K562 (cell line): ENCODE measurements at regions not wholly inside any gene's neighbourhood (a gene's known extent, or its start where the extent isn't known, plus 50 kb on each side); places are given as distances from the start of the nearest gene placed in this dataset.
A peak's percentile ranks its signal among the peaks of the same experiment; 100 is the strongest.

Experiments used
- ATAC-seq: fragments of 200-7000 bp; cut with Tn5 transposase; 3 replicates; pipeline ENCODE4 v1.9.1; 2020; ENCODE audit warnings: moderate library complexity
- BruUV-seq: library from RNA; stranded (reverse); fragments of 400-500 nt; replicated peaks from 2 replicates; lab custom pipeline; 2021; lab: Mats Ljungman, UMichigan
- CTCF ChIA-PET: fragments of 300-600 bp; formaldehyde crosslinking; extraction: SDS; loops from one replicate; lab custom pipeline; 2021; ENCODE audit warnings: low intra/inter-chr PET ratio; lab: Yijun Ruan, JAX
- POLR2A ChIA-PET: fragments of 300-600, 350-650 bp; sonication (Branson Sonifier 250); formaldehyde crosslinking; extraction: SDS; loops from one replicate; lab custom pipeline; 2021; ENCODE audit warnings: antibody characterized with exemption, inconsistent platforms; lab: Yijun Ruan, JAX
- DNase-seq, 4 experiments: peaks; one replicate each; pipeline versions ENCODE4 v3.0.0 to v3.0.0-alpha.2; 2011 to 2018; ENCODE audit warnings: low spot score in 3 of 4, mixed read lengths in 3 of 4; ENCODE audit errors: extremely low read depth in 1 of 4
- FAIRE-seq: peaks from 2 replicates; lab custom pipeline; 2011; peaks lifted over from hg19 to GRCh38; lab: Jason Lieb, UNC
- H2AFZ ChIP-seq: 2 replicates; pipeline ENCODE4 v1.6.0; 2011; ENCODE audit warnings: low read depth, low read length, control low read depth, inconsistent platforms
- H3K27ac ChIP-seq: fragments of 200-600 bp; 3 replicates; pipeline ENCODE4 v1.8.0; 2011; ENCODE audit warnings: low read depth, mild to moderate bottlenecking, control low read depth, inconsistent platforms, low read length, moderate library complexity, mixed read lengths; ENCODE audit errors: extremely low read depth
- H3K27me3 ChIP-seq, 2 experiments: fragments of 300-600 bp in 1 of 2; 2 replicates in 1 of 2; 3 replicates in 1 of 2; pipeline versions ENCODE4 v1.6.0 to v1.8.0; 2011; ENCODE audit warnings: inconsistent platforms in 2 of 2, low read length in 2 of 2, mild to moderate bottlenecking in 1 of 2, mixed read lengths in 1 of 2, moderate library complexity in 1 of 2; ENCODE audit not compliant: control insufficient read depth in 2 of 2, insufficient read depth in 2 of 2
- H3K36me3 ChIP-seq: fragments of 300-600 bp; 3 replicates; pipeline ENCODE4 v1.8.0; 2011; ENCODE audit warnings: mild to moderate bottlenecking, low read length, inconsistent platforms; ENCODE audit not compliant: control insufficient read depth, insufficient read depth
- H3K4me1 ChIP-seq, 2 experiments: fragments of 200-600 bp in 1 of 2; replicated peaks in 1 of 2; 2 replicates in 1 of 2; 3 replicates in 1 of 2; pipeline versions ENCODE4 v1.5.1 to v1.8.0; 2011; ENCODE audit warnings: inconsistent platforms in 2 of 2, low read length in 2 of 2, mild to moderate bottlenecking in 1 of 2, mixed read lengths in 1 of 2, moderate library complexity in 1 of 2; ENCODE audit not compliant: control insufficient read depth in 2 of 2, insufficient read depth in 2 of 2
- H3K4me2 ChIP-seq: 2 replicates; pipeline ENCODE4 v1.6.1; 2011; ENCODE audit warnings: low read length, control low read depth, inconsistent platforms, mixed read lengths; ENCODE audit not compliant: insufficient read depth
- H3K4me3 ChIP-seq: fragments of 200-600 bp; sonication (generic), shearing (Covaris generic); 2 replicates; pipeline ENCODE4 v1.5.1; 2016; ENCODE audit warnings: control low read depth, inconsistent platforms
- H3K79me2 ChIP-seq: fragments of 200-600 bp; 3 replicates; pipeline ENCODE4 v1.8.0; 2011; ENCODE audit warnings: low read length, inconsistent platforms; ENCODE audit not compliant: control insufficient read depth, insufficient read depth
- H3K9ac ChIP-seq, 2 experiments: 2 replicates each; pipeline versions ENCODE4 v1.6.0 to v1.6.1; 2011; ENCODE audit warnings: low read depth in 2 of 2, low read length in 2 of 2, control low read depth in 1 of 2, inconsistent platforms in 1 of 2, mild to moderate bottlenecking in 1 of 2, mixed read lengths in 1 of 2; ENCODE audit not compliant: insufficient read depth in 1 of 2
- H3K9me1 ChIP-seq: one replicate; pipeline ENCODE4 v1.6.0; 2011; ENCODE audit warnings: inconsistent platforms, mild to moderate bottlenecking, low read length, moderate library complexity; ENCODE audit not compliant: control insufficient read depth, insufficient read depth
- H3K9me3 ChIP-seq: replicated peaks from 2 replicates; pipeline ENCODE4 v1.5.1; 2011; ENCODE audit warnings: low read depth, low read length, inconsistent platforms; ENCODE audit not compliant: control insufficient read depth, insufficient read depth
- H4K20me1 ChIP-seq: replicated peaks from 2 replicates; pipeline ENCODE4 v1.6.1; 2011; ENCODE audit warnings: low read length, inconsistent platforms, mixed read lengths; ENCODE audit not compliant: control insufficient read depth, insufficient read depth
- ARID2 ChIP-seq: fragments of 450-650 bp; IDR thresholded peaks from 2 replicates; pipeline ENCODE4 v1.6.1; 2017; ENCODE audit warnings: antibody characterized with exemption, mild to moderate bottlenecking
- CBFA2T2 ChIP-seq: fragments of 450-650 bp; conservative IDR thresholded peaks from 2 replicates; pipeline ENCODE4 v1.6.1; 2017; ENCODE audit warnings: mild to moderate bottlenecking
- KDM1A ChIP-seq, 2 experiments: fragments of 450-650 bp; IDR thresholded peaks; 2 replicates each; pipeline ENCODE4 v1.6.1; 2016; ENCODE audit warnings: mild to moderate bottlenecking in 2 of 2
- NCOR1 ChIP-seq: fragments of 450-650 bp; IDR thresholded peaks from 2 replicates; pipeline ENCODE4 v1.6.1; 2016; ENCODE audit warnings: mild to moderate bottlenecking, moderate library complexity
- WGBS: fragments of 100-300 bp; shearing (Covaris generic); methylation state at CpG from one replicate; pipeline ENCODE4 v1.1.6; 2016; ENCODE audit warnings: low coverage, mixed read lengths; ENCODE audit not compliant: insufficient coverage; ENCODE audit errors: missing lambda C conversion rate; 5-methylcytosine and 5-hydroxymethylcytosine counted together
- in situ Hi-C: fragments of 300-500 bp; cut with MboI; formaldehyde crosslinking; loops from 4 replicates; pipeline ENCODE4 v1.15.0; 2018; ENCODE audit warnings: inconsistent platforms, mixed read lengths
- intact Hi-C: fragments of 100-400 bp; cut with micrococcal nuclease; formaldehyde crosslinking; loops from 2 replicates; pipeline ENCODE4 v1.14.2; 2022
- TF ChIP-seq, protein P1 (sequence below): fragments of 250-450 bp; sonication (Bioruptor Pico); IDR thresholded peaks from 2 replicates; pipeline ENCODE4 v1.8.0; 2022; ENCODE audit warnings: inconsistent platforms

- Histone ChIP-seq H3K79me2 (no peaks in the 10 kb centered on the region), H3K9me3 (no peaks in the 10 kb centered on the region), H3K27me3 (peaks cover 0 to 4% of the 10 kb centered on the region in 2 experiments; a peak in 2 of 5 replicates), H3K4me2 (no peak overlapping the region), H2AFZ (no peak overlapping the region), H3K9ac (no peak overlapping the region), H3K36me3 (no peaks in the 10 kb centered on the region), H3K4me3 (no peak overlapping the region), H3K27ac (no peak overlapping the region)
- no peak for ATAC-seq
- FAIRE-seq: no peak
- CTCF ChIA-PET: no interaction called here
- under 1% methylated on average over 8 of the region's 9 CpGs for WGBS
- intact Hi-C loops: no loop called here
- no TSS peak for BruUV-seq
- TF ChIP-seq, protein P1, sequence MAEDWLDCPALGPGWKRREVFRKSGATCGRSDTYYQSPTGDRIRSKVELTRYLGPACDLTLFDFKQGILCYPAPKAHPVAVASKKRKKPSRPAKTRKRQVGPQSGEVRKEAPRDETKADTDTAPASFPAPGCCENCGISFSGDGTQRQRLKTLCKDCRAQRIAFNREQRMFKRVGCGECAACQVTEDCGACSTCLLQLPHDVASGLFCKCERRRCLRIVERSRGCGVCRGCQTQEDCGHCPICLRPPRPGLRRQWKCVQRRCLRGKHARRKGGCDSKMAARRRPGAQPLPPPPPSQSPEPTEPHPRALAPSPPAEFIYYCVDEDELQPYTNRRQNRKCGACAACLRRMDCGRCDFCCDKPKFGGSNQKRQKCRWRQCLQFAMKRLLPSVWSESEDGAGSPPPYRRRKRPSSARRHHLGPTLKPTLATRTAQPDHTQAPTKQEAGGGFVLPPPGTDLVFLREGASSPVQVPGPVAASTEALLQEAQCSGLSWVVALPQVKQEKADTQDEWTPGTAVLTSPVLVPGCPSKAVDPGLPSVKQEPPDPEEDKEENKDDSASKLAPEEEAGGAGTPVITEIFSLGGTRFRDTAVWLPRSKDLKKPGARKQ (CRISPR knock-in tag): no peak
- TF ChIP-seq, all 486 proteins: peak for 0
- no peaks in the 10 kb centered on the region for H4K20me1 ChIP-seq
- no peaks in the 10 kb centered on the region for H3K9me1 ChIP-seq
- DNase-seq: no peak
- no peaks in the 10 kb centered on the region for H3K4me1 ChIP-seq
- POLR2A ChIA-PET: no interaction called here
- in situ Hi-C loops: no loop called here
Measured at GRCh38 chr10:1895691-1896090, 158.4 kb upstream of the ADARB2 start.

DNA sequence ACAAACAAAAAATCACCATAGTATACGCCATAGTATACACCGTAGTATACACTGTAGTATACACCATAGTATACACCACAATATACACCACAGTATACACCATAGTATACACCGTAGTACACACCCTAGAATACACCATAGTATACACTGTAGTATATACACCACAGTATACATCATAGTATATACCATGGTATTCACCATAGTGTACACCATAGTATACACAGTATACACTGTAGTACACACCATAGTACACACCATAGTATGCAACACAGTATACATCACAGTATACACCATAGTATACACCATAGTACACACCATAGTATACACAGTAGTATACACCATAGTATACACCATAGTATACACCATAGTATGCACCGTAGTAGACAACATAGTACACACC, 157.6 kb upstream of the ADARB2 start:
- no peaks in the 10 kb centered on the region for H3K36me3 ChIP-seq
- intact Hi-C loops (no loop called here), in situ Hi-C loops (no loop called here)
- FAIRE-seq: no peak
- H2AFZ ChIP-seq: no peak overlapping the region
- TF ChIP-seq CBFA2T2: no peak
- TF ChIP-seq ARID2: peak; percentile 60; the same call in 1 of the 2 replicates
- peak in 1 of 2 experiments; percentile 95; a peak in 2 of 4 replicates for TF ChIP-seq KDM1A (IDR thresholded peaks at IDR 0.05)
- TF ChIP-seq NCOR1: no peak
- TF ChIP-seq, all 486 proteins: peak for 2
- CTCF ChIA-PET: no interaction called here
- DNase-seq: no peak
- Histone ChIP-seq H3K79me2 (no peaks in the 10 kb centered on the region), H3K4me3 (no peak overlapping the region), H3K4me1 (no peaks in the 10 kb centered on the region), H3K27ac (no peak overlapping the region), H3K27me3 (peaks cover 0 to 4% of the 10 kb centered on the region in 2 experiments; a peak in 2 of 5 replicates), H3K9me3 (no peaks in the 10 kb centered on the region), H4K20me1 (no peaks in the 10 kb centered on the region), H3K9me1 (no peaks in the 10 kb centered on the region), H3K4me2 (no peak overlapping the region), H3K9ac (no peak overlapping the region)
- POLR2A ChIA-PET: no interaction called here
- WGBS: 4% methylated on average over 4 of the region's 4 CpGs
- BruUV-seq: no TSS peak
- ATAC-seq: no peak
